DMS153 treated with DMSO at 0.1 percent for 48 hours (cell line): ENCODE measurements at regions not wholly inside any gene's neighbourhood (a gene's known extent, or its start where the extent isn't known, plus 50 kb on each side); places are given as distances from the start of the nearest gene placed in this dataset.
"Not testable (repeated sequence)": the region's sequence is repeated elsewhere in the genome, so short reads cannot be mapped to it uniquely, and the experiment has no call there.

Experiments used
- DNase-seq: peaks from one replicate; lab custom pipeline; 2025; ENCODE audit not compliant: unreplicated experiment; lab: John Stamatoyannopoulos, UW

GRCh38 chr6:8875986-8876385 lies 440.6 kb upstream of the SLC35B3 start:
- no peak for DNase-seq

GRCh38 chr6:8872589-8872988 lies 437.2 kb upstream of the SLC35B3 start:
- DNase-seq = no peak

- no peak for DNase-seq
These were observed 430.1 kb upstream of the SLC35B3 start for GRCh38 chr6:8865451-8865850.

- DNase-seq = no peak
These were observed 425.3 kb upstream of the SLC35B3 start for GRCh38 chr6:8860671-8861070.

GRCh38 chr6:8859501-8859900 lies 424.2 kb upstream of the SLC35B3 start:
- DNase-seq = no peak

GRCh38 chr6:8858854-8859331 lies 423.5 kb upstream of the SLC35B3 start:
- DNase-seq = no peak

- no peak for DNase-seq
These were observed 421.8 kb upstream of the SLC35B3 start for GRCh38 chr6:8857160-8857559.

- DNase-seq = no peak
These were observed 420.1 kb upstream of the SLC35B3 start for GRCh38 chr6:8855411-8855810.

GRCh38 chr6:8852332-8852731 lies 417.0 kb upstream of the SLC35B3 start:
- no peak for DNase-seq

- DNase-seq = not testable (repeated sequence)
These were observed 411.3 kb upstream of the SLC35B3 start for GRCh38 chr6:8846680-8847079.

- DNase-seq = no peak
These were observed 410.3 kb upstream of the SLC35B3 start for GRCh38 chr6:8845690-8846089.

GRCh38 chr6:8844968-8845367 lies 409.6 kb upstream of the SLC35B3 start:
- no peak for DNase-seq

- DNase-seq = no peak
These were observed 404.3 kb upstream of the SLC35B3 start for GRCh38 chr6:8839626-8840025.

GRCh38 chr6:8837343-8837742 lies 402.0 kb upstream of the SLC35B3 start:
- no peak for DNase-seq

- not testable (repeated sequence) for DNase-seq
These were observed 397.4 kb upstream of the SLC35B3 start for GRCh38 chr6:8832695-8833094.

- no peak for DNase-seq
These were observed 396.2 kb upstream of the SLC35B3 start for GRCh38 chr6:8831366-8832152.

- DNase-seq = no peak
These were observed 395.4 kb upstream of the SLC35B3 start for GRCh38 chr6:8830794-8831193.

GRCh38 chr6:8829796-8830195 lies 394.5 kb upstream of the SLC35B3 start:
- DNase-seq = no peak

- DNase-seq = no peak
These were observed 394.0 kb upstream of the SLC35B3 start for GRCh38 chr6:8829296-8829695.

GRCh38 chr6:8828376-8828775 lies 393.0 kb upstream of the SLC35B3 start:
- no peak for DNase-seq

- DNase-seq = no peak
These were observed 390.4 kb upstream of the SLC35B3 start for GRCh38 chr6:8825726-8826125.

- no peak for DNase-seq
These were observed 386.6 kb upstream of the SLC35B3 start for GRCh38 chr6:8821981-8822381.

GRCh38 chr6:8820313-8820712 lies 385.0 kb upstream of the SLC35B3 start:
- no peak for DNase-seq
